ENCODE measurements at regions not wholly inside any gene's neighbourhood (a gene's known extent, or its start where the extent isn't known, plus 50 kb on each side); places are given as distances from the start of the nearest gene placed in this dataset.

DNA sequence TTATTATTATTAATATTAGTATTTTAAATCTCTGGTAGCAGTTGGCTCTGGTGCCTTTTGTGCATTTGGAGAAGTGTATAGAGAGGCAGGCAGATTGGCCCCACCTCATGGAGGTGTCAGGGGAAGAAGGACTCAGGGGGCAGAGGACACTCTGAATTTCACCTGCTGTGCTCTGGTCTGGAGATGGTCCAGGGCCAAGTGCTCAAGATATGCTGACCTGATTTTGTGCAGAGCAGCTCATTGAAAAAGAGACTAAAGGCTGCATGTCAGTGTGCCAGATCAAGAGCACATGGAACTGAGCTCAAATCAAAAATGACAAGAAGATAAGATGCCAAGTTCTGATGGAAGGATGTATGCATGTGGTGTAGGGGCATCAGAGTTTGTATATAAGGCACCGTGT lies 323.6 kb upstream of the TNP1 start:
- DNase-seq, result no peak

DNA sequence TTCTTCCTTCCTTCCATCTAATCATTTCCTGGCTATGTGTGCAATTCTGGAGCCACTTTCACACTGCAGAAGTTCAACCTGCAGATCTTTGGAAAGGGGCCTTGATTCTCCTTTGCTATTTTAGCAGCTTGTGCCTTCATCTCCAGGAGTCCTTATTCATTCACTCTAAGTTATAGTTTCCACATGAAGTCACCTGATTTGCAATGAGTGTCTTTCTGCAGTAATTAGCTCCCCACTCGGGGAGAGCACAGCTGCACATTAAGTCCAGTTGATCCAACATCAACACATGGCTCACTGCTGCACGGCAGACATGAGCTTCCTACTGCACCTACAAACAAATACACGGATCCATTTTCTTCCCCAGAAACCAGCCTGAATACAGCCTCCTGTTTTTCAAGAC lies 323.1 kb upstream of the TNP1 start:
- no peak for DNase-seq

GRCh38 chr2:217181512-217181911 lies 321.6 kb upstream of the TNP1 start:
- no peak for DNase-seq

DNA sequence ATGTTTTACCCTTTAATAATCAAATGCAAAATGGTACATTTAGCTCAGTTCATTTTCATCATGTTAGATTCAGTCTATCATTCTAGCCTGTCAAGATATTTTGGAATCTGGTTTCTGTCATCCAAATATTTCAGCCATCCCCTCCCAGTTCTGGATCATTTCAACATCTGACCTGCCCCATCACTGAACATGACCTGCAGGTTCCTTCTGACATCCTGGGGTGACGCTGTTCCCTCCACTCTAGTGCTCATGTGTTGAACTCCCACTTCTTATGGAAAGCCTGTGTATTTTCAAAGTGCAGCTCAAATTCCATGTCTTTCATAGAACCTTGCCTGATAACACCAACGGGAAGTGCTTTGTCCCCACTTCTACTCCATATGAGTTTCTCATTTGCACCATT lies 320.0 kb upstream of the TNP1 start:
- DNase-seq, result no peak

DNA sequence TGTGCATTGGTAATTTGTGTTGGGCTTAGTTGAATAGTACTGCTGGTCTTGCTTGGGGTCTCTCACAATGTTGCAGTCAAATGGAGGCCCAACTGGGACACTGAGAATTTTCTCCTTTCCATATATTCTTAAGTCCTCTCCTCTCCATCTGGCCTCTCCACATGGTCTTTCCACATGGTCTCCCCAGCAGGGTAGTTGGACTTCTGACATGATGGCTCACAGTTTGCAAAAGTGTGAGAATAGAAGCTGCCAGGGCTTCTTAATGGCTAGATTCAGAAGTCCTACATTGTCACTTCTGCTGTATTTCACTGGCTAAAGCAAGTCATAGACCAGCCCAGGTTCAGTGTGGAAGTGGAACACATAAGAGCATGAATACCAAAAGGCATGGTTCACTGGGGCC lies 318.5 kb upstream of the TNP1 start:
- no peak for DNase-seq

DNA sequence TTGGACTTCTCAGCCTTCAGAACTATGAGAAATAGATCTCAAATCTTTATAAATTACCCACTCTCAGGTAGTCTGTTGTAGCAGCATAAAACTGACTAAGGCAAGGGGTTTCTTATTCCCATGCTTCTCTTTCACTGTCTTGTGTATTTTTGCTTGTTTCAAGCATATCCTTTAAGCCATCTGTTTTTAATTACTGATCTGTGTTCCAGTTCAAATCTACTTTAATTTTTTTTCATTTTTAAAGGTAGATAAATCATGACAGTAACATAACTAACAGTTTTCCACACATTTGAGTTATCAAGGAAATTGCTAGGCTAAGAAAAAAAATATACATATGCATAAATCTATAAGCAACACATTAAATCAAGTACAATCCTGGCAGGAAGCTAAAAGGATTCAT lies 317.9 kb upstream of the TNP1 start:
- DNase-seq, result no peak

GRCh38 chr2:217171874-217172273 lies 312.0 kb upstream of the TNP1 start:
- no peak for DNase-seq

GRCh38 chr2:217168496-217168895 lies 308.6 kb upstream of the TNP1 start:
- no peak for DNase-seq

- DNase-seq, result no peak
Measured at GRCh38 chr2:217167531-217167930, 307.7 kb upstream of the TNP1 start.

- DNase-seq, result peak; percentile 17
Measured at GRCh38 chr2:217166241-217166850, 306.5 kb upstream of the TNP1 start.

DNA sequence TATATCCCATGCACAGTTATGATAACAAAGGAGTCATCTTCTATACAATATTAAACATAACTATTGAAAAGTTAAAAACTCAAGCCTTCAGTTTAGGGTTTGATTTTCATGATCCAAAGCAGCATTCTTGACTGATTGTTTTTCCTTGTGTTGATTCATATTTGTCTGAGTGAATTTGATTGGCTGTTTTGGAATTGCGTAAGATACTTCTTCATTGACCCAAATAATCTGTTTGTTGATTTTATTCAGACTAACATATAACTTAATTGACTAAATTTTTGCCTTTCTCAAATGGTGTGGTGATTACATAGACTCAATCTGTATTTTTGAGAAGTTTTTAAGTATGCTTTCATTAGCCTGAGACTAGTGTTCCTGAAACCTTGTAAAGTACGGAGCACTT lies 305.7 kb upstream of the TNP1 start:
- no peak for DNase-seq

GRCh38 chr2:217163987-217164386 lies 304.1 kb upstream of the TNP1 start:
- DNase-seq, result no peak

GRCh38 chr2:217162533-217162932 lies 302.7 kb upstream of the TNP1 start:
- peak; percentile 29 for DNase-seq

GRCh38 chr2:217160978-217161973 lies 301.4 kb upstream of the TNP1 start:
- no peak for DNase-seq

- no peak for DNase-seq
Measured at GRCh38 chr2:217160103-217160743, 300.4 kb upstream of the TNP1 start.

DNA sequence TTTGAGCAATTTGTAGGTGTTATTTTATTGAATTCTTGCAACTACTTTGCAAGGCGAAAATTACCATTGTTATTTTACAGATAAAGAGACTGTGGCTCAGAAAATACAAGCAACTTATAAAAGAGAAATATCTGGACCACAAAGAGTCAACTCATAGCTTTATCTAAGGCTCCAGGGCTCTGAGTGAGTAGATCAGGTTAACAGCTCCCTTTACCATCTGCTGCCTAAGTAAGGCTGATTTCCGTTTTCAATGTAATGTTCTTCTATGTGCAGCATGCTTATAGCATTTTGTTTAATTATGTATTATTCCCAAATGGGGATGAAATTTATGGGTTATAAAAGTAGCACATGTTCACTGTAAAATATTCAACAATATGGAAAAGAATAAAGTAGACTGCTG lies 299.1 kb upstream of the TNP1 start:
- no peak for DNase-seq

DNA sequence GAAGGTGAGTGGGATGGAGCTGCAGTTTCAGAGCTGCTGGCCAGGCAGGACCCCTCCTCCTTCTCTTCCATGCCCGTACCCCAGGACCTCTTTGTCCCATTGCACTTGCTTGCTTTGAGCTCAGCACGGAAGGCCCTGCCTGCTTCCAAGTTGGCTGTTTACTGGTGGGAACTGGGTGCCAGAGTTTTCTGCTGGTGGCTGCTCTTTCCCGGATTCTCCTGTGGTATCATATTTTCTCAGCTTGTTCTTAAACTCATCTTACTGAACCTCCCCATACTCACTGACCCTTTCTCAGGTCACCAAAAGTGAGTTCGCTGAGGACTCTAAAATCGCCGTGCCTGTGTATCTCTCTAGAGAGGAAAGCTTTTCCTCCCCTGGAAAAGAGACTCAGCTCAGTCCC lies 297.7 kb upstream of the TNP1 start:
- no peak for DNase-seq

DNA sequence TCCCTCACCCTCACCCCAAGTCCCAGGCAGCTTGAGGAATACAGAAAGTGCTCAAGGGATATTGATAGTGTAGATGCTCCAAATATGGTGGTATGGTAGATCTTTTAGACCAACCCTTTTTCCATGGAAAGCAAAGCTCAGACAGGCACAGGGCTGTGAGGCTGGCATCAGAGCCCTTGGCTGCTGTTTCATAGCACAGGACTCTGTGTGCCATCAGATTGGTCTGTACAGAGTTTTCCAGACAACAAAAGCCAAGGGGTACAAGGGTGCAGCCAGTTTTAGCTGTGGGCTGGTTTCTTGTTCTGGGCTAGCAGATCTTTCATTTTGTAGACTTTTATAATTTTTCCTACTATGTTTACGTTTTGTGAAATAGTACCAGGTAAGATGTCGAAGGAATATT lies 296.9 kb upstream of the TNP1 start:
- no peak for DNase-seq

- no peak for DNase-seq
Measured at GRCh38 chr2:217154923-217155322, 295.1 kb upstream of the TNP1 start.

GRCh38 chr2:217153510-217153909 lies 293.6 kb upstream of the TNP1 start:
- no peak for DNase-seq

DNA sequence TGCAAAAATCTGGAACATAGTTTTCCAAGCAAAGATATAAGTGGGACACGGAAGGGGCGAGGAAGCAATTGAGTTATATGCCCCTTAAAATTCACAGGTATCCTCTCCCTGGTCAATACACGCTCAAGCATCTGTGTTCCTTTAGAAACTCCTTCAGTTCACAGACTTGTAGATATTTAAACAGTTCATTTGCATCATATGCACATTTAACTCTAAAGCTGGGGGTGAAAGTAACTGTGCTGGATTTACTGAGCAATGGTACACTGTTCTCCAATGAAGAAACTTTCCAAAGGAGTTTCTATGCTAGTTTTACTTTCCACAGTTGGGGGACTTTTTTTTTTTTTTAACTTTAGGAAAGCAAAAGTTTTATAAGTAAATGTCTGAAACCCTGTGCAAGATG lies 293.0 kb upstream of the TNP1 start:
- DNase-seq, result no peak

GRCh38 chr2:217151509-217152206 lies 291.8 kb upstream of the TNP1 start:
- DNase-seq, result no peak

- DNase-seq, result no peak
Measured at GRCh38 chr2:217150236-217150635, 290.4 kb upstream of the TNP1 start.

All from activated CD4-positive, alpha-beta T cell treated with anti-CD3 and anti-CD28 coated beads, Interleukin-10, Interleukin-2, amounts not matched to agents 100 ng/mL and 50 ng/mL, durations not matched to agents 16 hours and 8 hours (primary cell).